ENCODE measurements at regions not wholly inside any gene's neighbourhood (a gene's known extent, or its start where the extent isn't known, plus 50 kb on each side); places are given as distances from the start of the nearest gene placed in this dataset.
"Not testable (repeated sequence)": the region's sequence is repeated elsewhere in the genome, so short reads cannot be mapped to it uniquely, and the experiment has no call there.

DNA sequence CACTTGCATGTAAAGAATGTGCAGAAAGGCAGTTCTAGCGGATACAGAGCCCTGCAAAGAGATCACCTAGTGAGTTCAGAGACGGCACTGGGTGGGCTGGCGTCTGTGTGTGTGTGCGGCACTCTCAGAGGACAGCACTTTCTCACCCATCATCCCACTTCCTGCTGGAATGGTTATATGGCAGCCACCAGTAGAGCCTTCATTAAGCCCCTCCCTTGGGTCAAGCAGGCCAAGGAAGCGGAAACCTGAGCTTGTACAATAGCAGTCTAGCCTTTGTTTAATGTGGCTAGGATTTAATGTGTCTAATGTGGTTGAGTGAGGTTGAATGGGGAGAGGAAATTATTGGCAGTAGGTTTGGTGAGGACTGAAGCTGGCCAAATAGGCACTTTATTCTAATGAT, 88.3 kb upstream of the ELAC2 start:
- ChIA-PET POLR2A (no interaction called here), CTCF (no interaction called here)

DNA sequence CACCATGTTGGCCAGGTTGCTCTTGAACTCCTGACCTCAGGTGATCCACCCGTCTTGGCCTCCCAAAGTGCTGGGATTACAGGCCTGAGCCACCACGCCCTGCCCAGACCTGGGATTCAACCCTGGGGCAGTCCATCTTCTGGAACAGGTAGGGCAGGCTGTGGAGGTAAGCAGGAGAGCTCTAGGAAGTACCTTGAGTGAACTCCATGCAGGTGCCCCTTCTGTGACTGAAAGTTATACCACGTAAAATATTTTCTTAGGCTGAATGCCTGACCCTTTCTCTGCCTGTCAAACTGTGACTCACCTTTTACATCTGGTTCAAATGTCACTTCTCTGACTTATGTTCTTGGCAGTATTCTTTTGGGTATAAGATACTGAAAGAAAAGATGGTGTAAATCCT, 86.7 kb upstream of the ELAC2 start:
- ChIA-PET CTCF (no interaction called here), POLR2A (no interaction called here)

GRCh38 chr17:13102477-13102876, 84.7 kb upstream of the ELAC2 start:
- CTCF ChIA-PET: no interaction called here

DNA sequence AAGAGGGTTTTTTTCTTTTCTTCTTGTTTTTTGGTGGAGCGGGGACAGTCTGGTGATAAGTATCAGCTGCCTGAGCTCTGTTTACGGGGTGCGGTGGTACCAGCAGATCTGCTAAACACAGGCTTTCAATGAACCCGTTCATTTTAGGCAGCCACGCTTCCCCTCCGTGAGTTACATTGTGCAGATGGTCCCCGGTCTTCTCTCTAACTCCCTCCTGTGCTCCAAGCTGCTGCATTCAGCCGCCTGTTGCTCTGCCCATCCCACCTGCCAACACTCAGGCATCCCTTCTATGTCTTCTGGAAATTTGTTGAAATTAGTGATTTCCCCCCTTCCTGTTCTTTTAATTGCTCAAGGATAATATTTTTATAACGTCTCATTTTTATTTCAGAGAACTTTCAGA, 82.1 kb upstream of the ELAC2 start:
- ChIA-PET CTCF (no interaction called here), POLR2A (no interaction called here)

More at GRCh38 chr17:13102477-13102876, 84.7 kb upstream of the ELAC2 start:
- POLR2A ChIA-PET: no interaction called here

- ChIA-PET CTCF (no interaction called here), POLR2A (no interaction called here)
Observed at GRCh38 chr17:13099089-13099735, 81.4 kb upstream of the ELAC2 start.

DNA sequence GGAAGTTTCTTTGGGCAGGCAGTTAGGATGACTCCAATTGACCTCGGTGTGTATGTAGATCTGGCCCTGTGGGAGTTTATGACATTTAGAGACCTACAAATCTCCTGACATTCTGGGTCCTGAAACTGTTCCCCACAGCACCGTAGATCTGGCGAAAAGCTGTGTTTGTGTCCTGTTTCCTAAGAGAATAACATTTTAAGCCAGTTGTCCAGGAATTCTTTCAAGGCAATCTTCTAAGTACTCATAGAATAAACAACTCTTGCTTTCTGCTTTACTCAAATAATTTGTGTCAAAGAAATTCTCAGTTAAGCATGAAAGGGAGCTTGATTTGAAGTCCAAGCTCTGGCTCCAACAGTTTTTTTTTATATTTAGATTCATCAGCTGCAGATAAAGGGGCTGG, 78.5 kb upstream of the ELAC2 start:
- CTCF ChIA-PET: no interaction called here
- POLR2A ChIA-PET: no interaction called here

DNA sequence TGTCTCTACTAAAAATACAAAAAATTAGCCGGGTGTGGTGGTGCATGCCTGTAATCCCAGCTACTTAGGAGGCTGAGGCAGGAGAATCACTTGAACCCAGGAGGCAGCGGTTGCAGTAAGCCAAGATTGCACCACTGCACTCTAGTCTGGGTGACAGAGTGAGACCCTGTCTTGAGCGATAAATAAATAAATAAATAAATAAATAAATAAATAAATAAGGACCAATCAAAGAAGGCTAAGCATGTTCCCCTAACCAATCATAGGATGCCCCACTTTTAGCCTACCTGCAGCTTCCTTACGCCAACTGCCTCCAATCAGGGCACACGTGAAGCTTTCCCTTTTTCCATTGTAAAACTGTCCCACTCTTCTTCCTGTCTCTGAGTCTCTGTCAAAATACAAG, 74.2 kb upstream of the ELAC2 start:
- CTCF ChIA-PET, POLR2A ChIA-PET: not testable (repeated sequence)

DNA sequence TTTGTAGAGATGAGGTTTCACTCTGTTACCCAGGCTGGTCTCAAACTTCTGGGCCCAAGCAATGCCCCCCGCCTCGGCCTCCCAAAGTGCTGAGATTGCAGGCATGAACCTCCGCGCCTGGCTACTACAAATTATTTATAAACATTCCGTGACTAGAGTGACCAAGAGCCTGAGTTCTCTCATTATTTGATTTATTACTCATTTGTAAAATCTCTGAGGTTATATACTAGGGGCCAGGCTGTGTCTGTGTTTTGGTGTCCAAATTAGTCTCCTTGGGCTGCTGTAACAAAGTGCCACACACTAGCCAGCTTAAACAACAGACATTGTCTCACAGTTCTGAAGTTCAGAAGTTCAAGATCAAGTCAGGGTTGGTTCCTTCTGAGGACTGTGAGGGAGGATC, 70.8 kb upstream of the ELAC2 start:
- ChIA-PET CTCF (no interaction called here), POLR2A (no interaction called here)

- ChIA-PET POLR2A (no interaction called here), CTCF (no interaction called here)
Observed at GRCh38 chr17:13087802-13088201, 70.0 kb upstream of the ELAC2 start.

GRCh38 chr17:13086142-13086769, 68.4 kb upstream of the ELAC2 start:
- POLR2A ChIA-PET: no interaction called here
- CTCF ChIA-PET: no interaction called here

GRCh38 chr17:13085578-13085977, 67.8 kb upstream of the ELAC2 start:
- ChIA-PET CTCF (no interaction called here), POLR2A (no interaction called here)

GRCh38 chr17:13084420-13084819, 66.6 kb upstream of the ELAC2 start:
- CTCF ChIA-PET: no interaction called here
- POLR2A ChIA-PET: no interaction called here

DNA sequence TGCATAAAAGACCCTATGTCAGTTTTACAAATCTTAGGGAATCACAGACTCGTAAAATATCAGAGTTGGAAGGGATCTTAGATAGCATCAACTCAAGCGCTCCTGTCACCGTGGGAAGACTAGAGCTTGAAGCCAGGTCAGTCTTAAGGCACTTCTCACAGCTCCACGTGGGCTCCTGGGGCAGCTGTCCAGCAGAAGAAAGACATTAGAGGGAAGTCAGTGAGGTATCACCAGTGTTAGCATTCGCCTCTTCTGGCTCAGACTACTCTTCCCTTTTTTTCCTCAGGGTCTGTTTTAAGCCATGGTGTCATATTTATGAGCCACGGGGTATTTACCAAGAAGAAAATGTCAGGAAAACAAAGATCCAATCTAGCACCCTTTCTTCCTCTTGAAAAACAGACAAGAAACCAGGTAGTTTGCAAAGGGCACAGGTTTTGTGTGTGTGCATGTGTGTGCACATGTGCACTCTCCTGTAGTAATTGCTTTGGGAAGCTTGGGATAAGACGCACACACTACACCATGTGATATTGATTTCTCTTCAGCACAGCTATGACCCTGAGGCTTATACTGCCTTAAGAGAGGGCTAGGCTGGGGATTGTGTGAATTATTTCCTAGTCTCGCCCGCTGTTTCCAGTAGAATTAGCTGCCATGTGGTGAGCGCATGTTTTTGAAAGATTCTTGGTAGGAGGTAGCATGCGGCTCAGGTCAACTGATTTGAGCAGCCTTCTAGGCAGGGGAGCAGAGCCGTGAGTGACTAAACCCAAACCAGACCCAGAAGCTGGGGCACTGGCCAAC, 61.0 kb upstream of the ELAC2 start:
- CTCF ChIA-PET: no interaction called here

GRCh38 chr17:13076905-13077304, 59.1 kb upstream of the ELAC2 start:
- ChIA-PET CTCF (no interaction called here), POLR2A (no interaction called here)

More for the DNA sequence above, 61.0 kb upstream of the ELAC2 start:
- POLR2A ChIA-PET: no interaction called here

GRCh38 chr17:13074026-13074425, 56.2 kb upstream of the ELAC2 start:
- ChIA-PET CTCF (no interaction called here), POLR2A (no interaction called here)

GRCh38 chr17:13073018-13073417, 55.2 kb upstream of the ELAC2 start:
- CTCF ChIA-PET: no interaction called here
- POLR2A ChIA-PET: no interaction called here

- ChIA-PET POLR2A (no interaction called here), CTCF (no interaction called here)
Observed at GRCh38 chr17:13070732-13071131, 52.9 kb upstream of the ELAC2 start.

GRCh38 chr17:13067629-13068303, 49.9 kb upstream of the ELAC2 start:
- CTCF ChIA-PET: no interaction called here
- POLR2A ChIA-PET: no interaction called here
